ENCODE measurements at regions not wholly inside any gene's neighbourhood (a gene's known extent, or its start where the extent isn't known, plus 50 kb on each side); places are given as distances from the start of the nearest gene placed in this dataset.

DNA sequence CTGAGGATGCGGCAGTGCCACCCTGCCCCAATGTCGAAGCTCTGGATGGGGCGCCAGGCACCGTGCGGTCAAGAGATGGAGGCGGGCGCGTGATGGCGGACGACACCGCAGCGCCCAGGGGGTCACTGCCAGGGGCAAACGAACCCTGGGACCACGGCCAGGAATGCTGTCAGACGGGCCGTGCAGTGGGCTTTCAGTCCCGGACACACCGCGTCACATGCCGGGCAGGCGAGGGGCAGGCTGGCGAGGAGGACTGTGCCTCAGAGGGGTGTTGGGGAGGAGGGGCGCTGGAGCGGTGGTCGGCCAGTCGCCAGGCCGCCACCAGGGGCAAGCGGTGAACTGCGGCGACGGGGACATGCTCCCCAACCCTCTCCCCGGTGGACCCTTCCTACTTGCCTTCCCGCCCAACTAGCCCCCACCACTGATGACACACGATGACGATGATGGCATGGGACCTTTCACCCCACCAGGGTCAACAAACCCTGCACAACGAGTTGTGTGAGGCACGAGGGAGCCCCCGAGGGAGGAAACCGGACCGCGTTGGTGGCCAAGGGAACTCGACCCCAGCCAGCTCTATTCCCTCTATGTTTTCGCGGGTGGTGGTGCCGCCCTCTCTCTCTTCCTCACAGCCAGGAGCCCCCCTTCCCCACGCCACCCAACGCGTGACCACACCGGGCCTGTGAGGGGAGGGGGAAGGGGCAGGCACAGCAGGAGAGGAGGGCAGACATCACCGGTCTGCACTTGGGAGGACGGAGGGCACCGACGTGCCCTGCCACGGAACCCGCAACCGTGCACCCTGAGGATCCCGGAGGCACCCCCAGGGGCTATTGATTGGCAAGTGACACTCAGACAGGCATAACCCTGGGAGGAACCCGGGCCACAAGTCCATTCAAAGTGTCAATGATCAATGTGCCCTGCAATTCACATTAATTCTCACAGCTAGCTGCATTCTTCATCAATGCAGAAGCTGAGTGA is 1960.9 kb upstream of the DEFB115 start:
- no peaks in the 10 kb centered on the region for H3K27me3 ChIP-seq
- intact Hi-C loops (cut with DNase I) = no loop called here
- TF ChIP-seq, protein P1, sequence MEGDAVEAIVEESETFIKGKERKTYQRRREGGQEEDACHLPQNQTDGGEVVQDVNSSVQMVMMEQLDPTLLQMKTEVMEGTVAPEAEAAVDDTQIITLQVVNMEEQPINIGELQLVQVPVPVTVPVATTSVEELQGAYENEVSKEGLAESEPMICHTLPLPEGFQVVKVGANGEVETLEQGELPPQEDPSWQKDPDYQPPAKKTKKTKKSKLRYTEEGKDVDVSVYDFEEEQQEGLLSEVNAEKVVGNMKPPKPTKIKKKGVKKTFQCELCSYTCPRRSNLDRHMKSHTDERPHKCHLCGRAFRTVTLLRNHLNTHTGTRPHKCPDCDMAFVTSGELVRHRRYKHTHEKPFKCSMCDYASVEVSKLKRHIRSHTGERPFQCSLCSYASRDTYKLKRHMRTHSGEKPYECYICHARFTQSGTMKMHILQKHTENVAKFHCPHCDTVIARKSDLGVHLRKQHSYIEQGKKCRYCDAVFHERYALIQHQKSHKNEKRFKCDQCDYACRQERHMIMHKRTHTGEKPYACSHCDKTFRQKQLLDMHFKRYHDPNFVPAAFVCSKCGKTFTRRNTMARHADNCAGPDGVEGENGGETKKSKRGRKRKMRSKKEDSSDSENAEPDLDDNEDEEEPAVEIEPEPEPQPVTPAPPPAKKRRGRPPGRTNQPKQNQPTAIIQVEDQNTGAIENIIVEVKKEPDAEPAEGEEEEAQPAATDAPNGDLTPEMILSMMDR (IDR thresholded peaks at IDR 0.05) = no peak
- H3K27ac ChIP-seq = no peak overlapping the region
- no peaks in the 10 kb centered on the region for H3K4me1 ChIP-seq
- DNase-seq (ENCODE audit: low spot score in 2 of 2) = no peak
- H3K9me3 ChIP-seq = peaks cover 10 to 14% of the 10 kb centered on the region in 2 donors
- no peak overlapping the region for H3K4me3 ChIP-seq
- H3K36me3 ChIP-seq = no peaks in the 10 kb centered on the region

DNA sequence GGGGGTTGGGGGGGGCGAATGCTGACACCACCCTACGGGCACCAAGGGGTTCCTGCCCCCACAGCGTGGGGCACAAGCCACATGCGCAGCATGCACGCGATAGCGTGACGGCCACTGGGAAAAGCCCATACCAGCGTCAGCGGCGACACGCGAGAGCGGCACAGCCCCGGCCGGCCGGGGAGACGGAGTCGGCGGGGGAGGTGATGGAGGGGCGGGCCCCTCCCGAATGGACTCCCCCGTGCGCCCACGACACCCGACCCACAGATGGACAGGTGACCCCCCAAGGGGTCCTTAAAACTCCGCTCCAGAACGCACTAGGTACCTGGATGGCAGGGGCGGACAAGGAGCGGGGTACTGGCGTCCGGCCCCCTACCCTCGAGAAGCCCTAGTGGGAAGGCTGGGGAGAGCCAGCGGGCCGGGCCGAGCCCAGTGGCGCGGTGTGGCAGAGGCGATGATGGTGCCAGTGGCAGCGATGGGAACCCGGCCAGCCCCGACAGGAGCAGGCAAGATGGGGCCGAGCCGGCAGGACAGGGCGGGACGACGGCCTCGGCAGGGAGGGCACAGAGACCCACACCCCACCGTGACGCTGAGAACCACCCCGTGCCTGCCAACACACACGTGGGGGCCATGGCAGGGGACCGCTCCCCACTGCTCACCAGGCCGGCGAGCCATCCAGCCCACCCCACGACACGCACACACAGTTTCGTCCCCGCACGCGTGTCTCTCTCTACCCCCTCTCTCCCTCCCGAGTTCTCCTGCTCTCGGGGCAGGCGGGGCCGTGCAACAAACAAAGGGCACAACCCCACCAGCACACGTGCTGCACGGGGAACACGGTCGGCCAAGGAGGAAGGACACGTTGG is 1959.8 kb upstream of the DEFB115 start:
- H3K4me1 ChIP-seq = no peaks in the 10 kb centered on the region
- intact Hi-C loops (cut with DNase I) = no loop called here
- no peak overlapping the region for H3K27ac ChIP-seq
- TF ChIP-seq, protein P1 (IDR thresholded peaks at IDR 0.05) = no peak
- H3K9me3 ChIP-seq = peaks cover 12 to 14% of the 10 kb centered on the region in 2 donors
- H3K36me3 ChIP-seq = no peaks in the 10 kb centered on the region
- H3K27me3 ChIP-seq = no peaks in the 10 kb centered on the region
- DNase-seq (ENCODE audit: low spot score in 2 of 2) = no peak
- no peak overlapping the region for H3K4me3 ChIP-seq

DNA sequence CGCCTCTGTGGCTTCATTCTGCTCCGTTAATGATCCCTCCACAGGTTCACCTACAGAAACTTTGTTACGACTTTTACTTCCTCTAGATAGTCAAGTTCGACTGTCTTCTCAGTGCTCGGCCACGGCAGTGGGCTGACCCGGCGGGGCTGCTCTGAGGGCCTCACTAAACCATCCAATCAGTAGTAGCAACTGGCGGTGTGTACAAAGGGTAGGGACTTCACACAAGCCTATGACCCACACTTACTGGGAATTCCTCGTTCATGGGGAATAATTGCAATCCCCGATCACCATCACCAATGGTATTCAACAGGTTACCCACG is 1959.2 kb upstream of the DEFB115 start:
- DNase-seq (ENCODE audit: low spot score in 2 of 2) = no peak
- intact Hi-C loops (cut with DNase I) = no loop called here
- TF ChIP-seq, protein P1 (IDR thresholded peaks at IDR 0.05) = no peak
- Histone ChIP-seq H3K27me3 (no peaks in the 10 kb centered on the region), H3K9me3 (peaks cover 12 to 14% of the 10 kb centered on the region in 2 donors), H3K4me3 (no peak overlapping the region), H3K4me1 (no peaks in the 10 kb centered on the region), H3K36me3 (no peaks in the 10 kb centered on the region), H3K27ac (no peak overlapping the region)

DNA sequence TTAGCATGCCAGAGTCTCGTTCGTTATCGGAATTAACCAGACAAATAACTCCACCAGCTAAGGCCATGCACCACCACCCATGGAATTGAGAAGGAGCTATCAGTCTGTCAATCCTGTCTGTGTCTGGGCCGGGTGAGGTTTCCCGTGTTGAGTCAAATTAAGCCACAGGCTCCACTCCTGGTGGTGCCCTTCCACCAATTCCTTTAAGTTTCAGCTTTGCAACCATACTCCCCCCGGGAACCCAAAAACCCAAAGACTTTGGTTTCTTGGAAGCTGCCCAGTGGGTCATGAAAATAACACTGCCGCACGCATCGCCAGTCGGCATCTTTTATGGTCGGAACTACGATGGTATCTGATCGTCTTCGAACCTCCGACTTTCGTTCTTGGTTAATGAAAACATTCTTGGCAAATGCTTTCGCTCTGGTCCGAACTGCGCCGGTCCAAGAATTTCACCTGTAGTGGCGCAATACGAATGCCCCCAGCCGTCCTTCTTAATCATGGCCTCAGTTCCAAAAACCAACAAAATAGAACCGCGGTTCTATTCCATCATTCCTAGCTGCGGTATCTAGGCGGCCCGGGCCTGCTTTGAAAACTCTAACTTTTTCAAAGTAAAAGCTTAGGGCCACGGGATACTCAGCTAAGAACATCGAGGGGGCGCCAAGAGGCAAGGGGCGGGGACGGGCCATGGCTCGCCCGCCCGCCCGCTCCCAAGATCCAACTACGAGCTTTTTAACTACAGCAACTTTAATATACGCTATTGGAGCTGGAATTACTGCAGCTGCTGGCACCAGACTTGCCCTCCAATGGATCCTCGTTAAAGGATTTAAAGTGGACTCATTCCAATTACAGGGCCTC is 1958.5 kb upstream of the DEFB115 start:
- TF ChIP-seq, protein P1 (IDR thresholded peaks at IDR 0.05) = no peak
- Histone ChIP-seq H3K27me3 (no peaks in the 10 kb centered on the region), H3K36me3 (no peaks in the 10 kb centered on the region), H3K27ac (no peak overlapping the region), H3K4me3 (no peak overlapping the region), H3K9me3 (peaks cover 12 to 18% of the 10 kb centered on the region in 2 donors), H3K4me1 (no peaks in the 10 kb centered on the region)
- no peak for DNase-seq (ENCODE audit: low spot score in 2 of 2)
- intact Hi-C loops (cut with DNase I) = no loop called here

Data from ascending aorta (tissue), 2 donors.